Uterus (tissue), 3 donors: ENCODE measurements at regions not wholly inside any gene's neighbourhood (a gene's known extent, or its start where the extent isn't known, plus 50 kb on each side); places are given as distances from the start of the nearest gene placed in this dataset.

ENCODE experiments used
- DNase-seq, 2 donors: peaks; one replicate each; pipeline ENCODE4 v3.0.0-alpha.2; 2019 to 2020
- H3K27ac ChIP-seq, 2 donors: fragments of 200-600 bp; sonication (generic); 1 replicate in 1 of 2; 2 replicates in 1 of 2; pipeline ENCODE4 v1.5.1; 2016 to 2018
- H3K27me3 ChIP-seq, 2 donors: fragments of 200-600 bp; sonication (generic); one replicate each; pipeline ENCODE4 v1.5.1; 2018 to 2019; ENCODE audit warnings: control low read depth in 1 of 2
- H3K36me3 ChIP-seq, 2 donors: fragments of 200-600 bp; sonication (generic); one replicate each; pipeline ENCODE4 v1.5.1; 2019; ENCODE audit warnings: control low read depth in 1 of 2
- H3K4me1 ChIP-seq, 2 donors: fragments of 200-600 bp; sonication (generic); one replicate each; pipeline ENCODE4 v1.5.1; 2018 to 2019; ENCODE audit warnings: control low read depth in 1 of 2
- H3K4me3 ChIP-seq, 2 donors: fragments of 200-600 bp; sonication (generic); 1 replicate in 1 of 2; 2 replicates in 1 of 2; pipeline ENCODE4 v1.5.1; 2018 to 2019; ENCODE audit warnings: mild to moderate bottlenecking in 1 of 2
- H3K9me3 ChIP-seq, 2 donors: fragments of 200-600 bp; sonication (generic); one replicate each; pipeline ENCODE4 v1.5.1; 2019; ENCODE audit warnings: control low read depth in 1 of 2
- CTCF ChIP-seq, 4 experiments: fragments of 200-600 bp in 2 of 4; fragments of 450-650 bp in 2 of 4; sonication (generic) in 2 of 4; IDR thresholded peaks; one replicate each; pipeline ENCODE4 v1.5.1; 2016 to 2019; ENCODE audit warnings: antibody characterized with exemption in 4 of 4, mild to moderate bottlenecking in 2 of 4, moderate library complexity in 1 of 4
- POLR2A ChIP-seq, 2 donors: fragments of 450-650 bp; IDR thresholded peaks; one replicate each; pipeline ENCODE4 v1.6.1; 2016; ENCODE audit warnings: antibody characterized with exemption in 2 of 2, mild to moderate bottlenecking in 1 of 2, moderate library complexity in 1 of 2
- intact Hi-C: fragments of 100-400 bp; cut with DNase I; formaldehyde crosslinking; loops from one replicate; pipeline ENCODE4 v1.15.1; 2023; ENCODE audit warnings: low total_unique reads
- donor health status: DM: yes; HTN: yes; CAD: no.

- Histone ChIP-seq H3K9me3 (no peaks in the 10 kb centered on the region), H3K4me3 (no peak overlapping the region), H3K27ac (no peak overlapping the region), H3K27me3 (no peaks in the 10 kb centered on the region), H3K36me3 (no peaks in the 10 kb centered on the region), H3K4me1 (no peaks in the 10 kb centered on the region)
- TF ChIP-seq POLR2A (IDR thresholded peaks at IDR 0.05) (no peak), CTCF (IDR thresholded peaks at IDR 0.05) (no peak)
- no peak for DNase-seq
- intact Hi-C loops = no loop called here
Observed at GRCh38 chr5:111003623-111004022, 67.9 kb upstream of the TSLP start.

GRCh38 chr5:111004291-111004690 lies 67.2 kb upstream of the TSLP start:
- no peak overlapping the region for H3K27ac ChIP-seq
- H3K4me3 ChIP-seq = no peak overlapping the region
- no peaks in the 10 kb centered on the region for H3K9me3 ChIP-seq
- intact Hi-C loops = no loop called here
- no peaks in the 10 kb centered on the region for H3K36me3 ChIP-seq
- no peaks in the 10 kb centered on the region for H3K27me3 ChIP-seq
- no peak for TF ChIP-seq POLR2A (IDR thresholded peaks at IDR 0.05)
- TF ChIP-seq CTCF (IDR thresholded peaks at IDR 0.05) = no peak
- DNase-seq = no peak
- no peaks in the 10 kb centered on the region for H3K4me1 ChIP-seq

- H3K4me1 ChIP-seq = no peaks in the 10 kb centered on the region
- no peaks in the 10 kb centered on the region for H3K36me3 ChIP-seq
- no peaks in the 10 kb centered on the region for H3K27me3 ChIP-seq
- TF ChIP-seq POLR2A (IDR thresholded peaks at IDR 0.05) (no peak), CTCF (IDR thresholded peaks at IDR 0.05) (no peak)
- DNase-seq = no peak
- no peaks in the 10 kb centered on the region for H3K9me3 ChIP-seq
- no peak overlapping the region for H3K4me3 ChIP-seq
- intact Hi-C loops = no loop called here
- H3K27ac ChIP-seq = no peak overlapping the region
Observed at GRCh38 chr5:111010783-111011182, 60.7 kb upstream of the TSLP start.

GRCh38 chr5:111013011-111013410 lies 58.5 kb upstream of the TSLP start:
- H3K36me3 ChIP-seq = no peaks in the 10 kb centered on the region
- intact Hi-C loops = no loop called here
- no peak for TF ChIP-seq CTCF (IDR thresholded peaks at IDR 0.05)
- TF ChIP-seq POLR2A (IDR thresholded peaks at IDR 0.05) = no peak
- no peaks in the 10 kb centered on the region for H3K27me3 ChIP-seq
- no peak overlapping the region for H3K27ac ChIP-seq
- H3K4me1 ChIP-seq = no peaks in the 10 kb centered on the region
- H3K9me3 ChIP-seq = no peaks in the 10 kb centered on the region
- DNase-seq = no peak
- H3K4me3 ChIP-seq = no peak overlapping the region

GRCh38 chr5:111016801-111017200 lies 54.7 kb upstream of the TSLP start:
- intact Hi-C loops = no loop called here
- no peak for DNase-seq
- H3K9me3 ChIP-seq = no peaks in the 10 kb centered on the region
- H3K27me3 ChIP-seq = no peaks in the 10 kb centered on the region
- H3K4me1 ChIP-seq = no peaks in the 10 kb centered on the region
- H3K36me3 ChIP-seq = no peaks in the 10 kb centered on the region
- TF ChIP-seq POLR2A (IDR thresholded peaks at IDR 0.05) = no peak
- H3K27ac ChIP-seq = no peak overlapping the region
- H3K4me3 ChIP-seq = no peak overlapping the region

- no peak for DNase-seq
- H3K4me1 ChIP-seq = no peaks in the 10 kb centered on the region
- TF ChIP-seq CTCF (IDR thresholded peaks at IDR 0.05) = no peak
- no peak for TF ChIP-seq POLR2A (IDR thresholded peaks at IDR 0.05)
- no peaks in the 10 kb centered on the region for H3K36me3 ChIP-seq
- H3K27me3 ChIP-seq = no peaks in the 10 kb centered on the region
- no peak overlapping the region for H3K4me3 ChIP-seq
- H3K27ac ChIP-seq = no peak overlapping the region
- no peaks in the 10 kb centered on the region for H3K9me3 ChIP-seq
- intact Hi-C loops = no loop called here
Observed at GRCh38 chr5:111017731-111018130, 53.8 kb upstream of the TSLP start.
